H1 (cell line): ENCODE measurements at regions not wholly inside any gene's neighbourhood (a gene's known extent, or its start where the extent isn't known, plus 50 kb on each side); places are given as distances from the start of the nearest gene placed in this dataset.

Source experiments
- CBX5 ChIP-seq: fragments of 300-800, 300-1000 bp; sonication (generic); IDR thresholded peaks from 2 replicates; pipeline ENCODE4 v1.7.1; 2016; ENCODE audit warnings: antibody characterized with exemption, low read length, low read depth
- EZH2 ChIP-seq: fragments of 200-600 bp; sonication (generic); IDR thresholded peaks from 2 replicates; pipeline ENCODE4 v1.7.1; 2012; ENCODE audit warnings: low read depth, mild to moderate bottlenecking, moderate library complexity, low read length, inconsistent platforms; ENCODE audit not compliant: severe bottlenecking
- GTF2F1 ChIP-seq: IDR thresholded peaks from 2 replicates; pipeline ENCODE4 v1.6.1; 2012; ENCODE audit warnings: low read depth, low read length, improper control_type of control experiment, borderline replicate concordance
- MAFK ChIP-seq: IDR thresholded peaks from 2 replicates; pipeline ENCODE4 v1.6.1; 2012; ENCODE audit warnings: low read depth, mild to moderate bottlenecking, improper control_type of control experiment, low read length
- POLR2AphosphoS5 ChIP-seq: IDR thresholded peaks from 2 replicates; pipeline ENCODE4 v1.6.1; 2011; ENCODE audit warnings: low read depth, low read length
- POU5F1 ChIP-seq: IDR thresholded peaks from 2 replicates; pipeline ENCODE4 v1.6.1; 2011; ENCODE audit warnings: low read depth, mild to moderate bottlenecking, low read length, moderate library complexity
- RAD21 ChIP-seq, 2 experiments: IDR thresholded peaks in 1 of 2; conservative IDR thresholded peaks in 1 of 2; 2 replicates each; pipeline ENCODE4 v1.6.1; 2011; ENCODE audit warnings: low read depth in 2 of 2, low read length in 2 of 2, improper control_type of control experiment in 1 of 2, inconsistent platforms in 1 of 2, mild to moderate bottlenecking in 1 of 2, moderate library complexity in 1 of 2
- SP2 ChIP-seq: IDR thresholded peaks from 2 replicates; pipeline ENCODE4 v1.6.1; 2012; ENCODE audit warnings: mild to moderate bottlenecking, low read length, inconsistent platforms
- TBP ChIP-seq: IDR thresholded peaks from 2 replicates; pipeline ENCODE4 v1.6.1; 2011; ENCODE audit warnings: low read depth, low read length, improper control_type of control experiment
- USF2 ChIP-seq: IDR thresholded peaks from 2 replicates; pipeline ENCODE4 v1.6.1; 2011; ENCODE audit warnings: low read length, improper control_type of control experiment
- TF ChIP-seq, protein P1 (sequence below): fragments of 300-600 bp; sonication (generic); IDR thresholded peaks from 2 replicates; pipeline ENCODE4 v1.7.1; 2012; ENCODE audit warnings: low read length, moderate library complexity, mild to moderate bottlenecking, inconsistent platforms; ENCODE audit not compliant: insufficient replicate concordance

GRCh38 chr2:12034382-12034781 lies 287.9 kb downstream of the LPIN1 start (continued):
- TF ChIP-seq, protein P1, sequence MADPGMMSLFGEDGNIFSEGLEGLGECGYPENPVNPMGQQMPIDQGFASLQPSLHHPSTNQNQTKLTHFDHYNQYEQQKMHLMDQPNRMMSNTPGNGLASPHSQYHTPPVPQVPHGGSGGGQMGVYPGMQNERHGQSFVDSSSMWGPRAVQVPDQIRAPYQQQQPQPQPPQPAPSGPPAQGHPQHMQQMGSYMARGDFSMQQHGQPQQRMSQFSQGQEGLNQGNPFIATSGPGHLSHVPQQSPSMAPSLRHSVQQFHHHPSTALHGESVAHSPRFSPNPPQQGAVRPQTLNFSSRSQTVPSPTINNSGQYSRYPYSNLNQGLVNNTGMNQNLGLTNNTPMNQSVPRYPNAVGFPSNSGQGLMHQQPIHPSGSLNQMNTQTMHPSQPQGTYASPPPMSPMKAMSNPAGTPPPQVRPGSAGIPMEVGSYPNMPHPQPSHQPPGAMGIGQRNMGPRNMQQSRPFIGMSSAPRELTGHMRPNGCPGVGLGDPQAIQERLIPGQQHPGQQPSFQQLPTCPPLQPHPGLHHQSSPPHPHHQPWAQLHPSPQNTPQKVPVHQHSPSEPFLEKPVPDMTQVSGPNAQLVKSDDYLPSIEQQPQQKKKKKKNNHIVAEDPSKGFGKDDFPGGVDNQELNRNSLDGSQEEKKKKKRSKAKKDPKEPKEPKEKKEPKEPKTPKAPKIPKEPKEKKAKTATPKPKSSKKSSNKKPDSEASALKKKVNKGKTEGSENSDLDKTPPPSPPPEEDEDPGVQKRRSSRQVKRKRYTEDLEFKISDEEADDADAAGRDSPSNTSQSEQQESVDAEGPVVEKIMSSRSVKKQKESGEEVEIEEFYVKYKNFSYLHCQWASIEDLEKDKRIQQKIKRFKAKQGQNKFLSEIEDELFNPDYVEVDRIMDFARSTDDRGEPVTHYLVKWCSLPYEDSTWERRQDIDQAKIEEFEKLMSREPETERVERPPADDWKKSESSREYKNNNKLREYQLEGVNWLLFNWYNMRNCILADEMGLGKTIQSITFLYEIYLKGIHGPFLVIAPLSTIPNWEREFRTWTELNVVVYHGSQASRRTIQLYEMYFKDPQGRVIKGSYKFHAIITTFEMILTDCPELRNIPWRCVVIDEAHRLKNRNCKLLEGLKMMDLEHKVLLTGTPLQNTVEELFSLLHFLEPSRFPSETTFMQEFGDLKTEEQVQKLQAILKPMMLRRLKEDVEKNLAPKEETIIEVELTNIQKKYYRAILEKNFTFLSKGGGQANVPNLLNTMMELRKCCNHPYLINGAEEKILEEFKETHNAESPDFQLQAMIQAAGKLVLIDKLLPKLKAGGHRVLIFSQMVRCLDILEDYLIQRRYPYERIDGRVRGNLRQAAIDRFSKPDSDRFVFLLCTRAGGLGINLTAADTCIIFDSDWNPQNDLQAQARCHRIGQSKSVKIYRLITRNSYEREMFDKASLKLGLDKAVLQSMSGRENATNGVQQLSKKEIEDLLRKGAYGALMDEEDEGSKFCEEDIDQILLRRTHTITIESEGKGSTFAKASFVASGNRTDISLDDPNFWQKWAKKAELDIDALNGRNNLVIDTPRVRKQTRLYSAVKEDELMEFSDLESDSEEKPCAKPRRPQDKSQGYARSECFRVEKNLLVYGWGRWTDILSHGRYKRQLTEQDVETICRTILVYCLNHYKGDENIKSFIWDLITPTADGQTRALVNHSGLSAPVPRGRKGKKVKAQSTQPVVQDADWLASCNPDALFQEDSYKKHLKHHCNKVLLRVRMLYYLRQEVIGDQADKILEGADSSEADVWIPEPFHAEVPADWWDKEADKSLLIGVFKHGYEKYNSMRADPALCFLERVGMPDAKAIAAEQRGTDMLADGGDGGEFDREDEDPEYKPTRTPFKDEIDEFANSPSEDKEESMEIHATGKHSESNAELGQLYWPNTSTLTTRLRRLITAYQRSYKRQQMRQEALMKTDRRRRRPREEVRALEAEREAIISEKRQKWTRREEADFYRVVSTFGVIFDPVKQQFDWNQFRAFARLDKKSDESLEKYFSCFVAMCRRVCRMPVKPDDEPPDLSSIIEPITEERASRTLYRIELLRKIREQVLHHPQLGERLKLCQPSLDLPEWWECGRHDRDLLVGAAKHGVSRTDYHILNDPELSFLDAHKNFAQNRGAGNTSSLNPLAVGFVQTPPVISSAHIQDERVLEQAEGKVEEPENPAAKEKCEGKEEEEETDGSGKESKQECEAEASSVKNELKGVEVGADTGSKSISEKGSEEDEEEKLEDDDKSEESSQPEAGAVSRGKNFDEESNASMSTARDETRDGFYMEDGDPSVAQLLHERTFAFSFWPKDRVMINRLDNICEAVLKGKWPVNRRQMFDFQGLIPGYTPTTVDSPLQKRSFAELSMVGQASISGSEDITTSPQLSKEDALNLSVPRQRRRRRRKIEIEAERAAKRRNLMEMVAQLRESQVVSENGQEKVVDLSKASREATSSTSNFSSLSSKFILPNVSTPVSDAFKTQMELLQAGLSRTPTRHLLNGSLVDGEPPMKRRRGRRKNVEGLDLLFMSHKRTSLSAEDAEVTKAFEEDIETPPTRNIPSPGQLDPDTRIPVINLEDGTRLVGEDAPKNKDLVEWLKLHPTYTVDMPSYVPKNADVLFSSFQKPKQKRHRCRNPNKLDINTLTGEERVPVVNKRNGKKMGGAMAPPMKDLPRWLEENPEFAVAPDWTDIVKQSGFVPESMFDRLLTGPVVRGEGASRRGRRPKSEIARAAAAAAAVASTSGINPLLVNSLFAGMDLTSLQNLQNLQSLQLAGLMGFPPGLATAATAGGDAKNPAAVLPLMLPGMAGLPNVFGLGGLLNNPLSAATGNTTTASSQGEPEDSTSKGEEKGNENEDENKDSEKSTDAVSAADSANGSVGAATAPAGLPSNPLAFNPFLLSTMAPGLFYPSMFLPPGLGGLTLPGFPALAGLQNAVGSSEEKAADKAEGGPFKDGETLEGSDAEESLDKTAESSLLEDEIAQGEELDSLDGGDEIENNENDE = no peak
- TF ChIP-seq MAFK (no peak), CBX5 (no peak), USF2 (no peak), RAD21 (IDR thresholded peaks at IDR 0.05 in 1 of 2, conservative IDR thresholded peaks at IDR 0.05 in 1 of 2; ENCODE audit: low read depth in 2 of 2, low read length in 2 of 2) (no peak), POLR2AphosphoS5 (no peak), EZH2 (no peak), TBP (no peak), POU5F1 (no peak), GTF2F1 (no peak), SP2 (no peak)
